Panc1 (cell line): ENCODE measurements at regions not wholly inside any gene's neighbourhood (a gene's known extent, or its start where the extent isn't known, plus 50 kb on each side); places are given as distances from the start of the nearest gene placed in this dataset.
"Not testable (repeated sequence)": the region's sequence is repeated elsewhere in the genome, so short reads cannot be mapped to it uniquely, and the experiment has no call there.

Experiments used
- ATAC-seq: fragments of 200-7000 bp; cut with Tn5 transposase; 2 replicates; pipeline ENCODE4 v1.9.1; 2020; ENCODE audit warnings: mild to moderate bottlenecking, moderate library complexity
- BruUV-seq: library from RNA; stranded (reverse); fragments of 400-500 nt; replicated peaks from 2 replicates; lab custom pipeline; 2021; lab: Mats Ljungman, UMichigan
- CTCF ChIA-PET: fragments of 300-600 bp; sonication (Branson Sonifier 250); formaldehyde crosslinking; loops from one replicate; lab custom pipeline; 2022; ENCODE audit warnings: antibody characterized with exemption; lab: Charles Lee
- POLR2A ChIA-PET: fragments of 300-600 bp; sonication (Branson Sonifier 250); formaldehyde crosslinking; loops from one replicate; lab custom pipeline; 2022; ENCODE audit warnings: antibody characterized with exemption; lab: Charles Lee
- DNase-seq: peaks from one replicate; pipeline ENCODE4 v3.0.0-alpha.2; 2010; ENCODE audit warnings: low read depth, low spot score
- H3K27ac ChIP-seq: 2 replicates; pipeline ENCODE4 v1.5.1; 2011; ENCODE audit warnings: mild to moderate bottlenecking, low read length, inconsistent platforms
- H3K27me3 ChIP-seq: fragments of 200-500 bp; sonication (Bioruptor generic); 2 replicates; pipeline ENCODE4 v1.6.0; 2014; ENCODE audit warnings: low read length, inconsistent platforms; ENCODE audit not compliant: control insufficient read depth, insufficient read depth
- H3K36me3 ChIP-seq: fragments of 200-500 bp; sonication (Bioruptor generic); 2 replicates; pipeline ENCODE4 v1.5.1; 2014; ENCODE audit warnings: inconsistent platforms, mild to moderate bottlenecking, low read length, moderate library complexity; ENCODE audit not compliant: control insufficient read depth, insufficient read depth
- H3K4me1 ChIP-seq: 2 replicates; pipeline ENCODE4 v1.5.1; 2011; ENCODE audit warnings: inconsistent platforms, mild to moderate bottlenecking, low read length, moderate library complexity; ENCODE audit not compliant: control insufficient read depth, insufficient read depth
- H3K4me3 ChIP-seq, 2 experiments: 2 replicates each; pipeline ENCODE4 v1.5.1; 2011 to 2012; ENCODE audit warnings: low read depth in 2 of 2, low read length in 2 of 2, mild to moderate bottlenecking in 2 of 2, inconsistent platforms in 1 of 2, moderate library complexity in 1 of 2
- H3K9me3 ChIP-seq: fragments of 200-500 bp; sonication (Bioruptor generic); 2 replicates; pipeline ENCODE4 v1.5.1; 2014; ENCODE audit warnings: low read depth, mild to moderate bottlenecking, inconsistent platforms, low read length, moderate library complexity; ENCODE audit not compliant: control insufficient read depth, insufficient read depth
- in situ Hi-C: cut with HindIII; loops from 2 replicates; pipeline ENCODE4 v1.10.0; 2016; ENCODE audit warnings: low sequenced_read_pairs, low pct_unique_long_range_greater_than_20kb
- intact Hi-C: fragments of 100-400 bp; cut with micrococcal nuclease; formaldehyde crosslinking; loops from one replicate; pipeline ENCODE4 v1.10.0; 2022; ENCODE audit not compliant: unreplicated experiment

GRCh38 chr16:16448423-16448822 lies 69.5 kb downstream of the NPIPA7 start:
- DNase-seq, H3K27me3 ChIP-seq, H3K36me3 ChIP-seq, ATAC-seq, H3K4me3 ChIP-seq, CTCF ChIA-PET, H3K4me1 ChIP-seq, BruUV-seq, POLR2A ChIA-PET, H3K27ac ChIP-seq, H3K9me3 ChIP-seq, intact Hi-C loops, in situ Hi-C loops: not testable (repeated sequence)

- intact Hi-C loops, DNase-seq, H3K36me3 ChIP-seq, H3K4me1 ChIP-seq, H3K4me3 ChIP-seq, H3K27me3 ChIP-seq, H3K9me3 ChIP-seq, CTCF ChIA-PET, in situ Hi-C loops, H3K27ac ChIP-seq, POLR2A ChIA-PET, BruUV-seq, ATAC-seq: not testable (repeated sequence)
These were observed 70.8 kb downstream of the NPIPA7 start for GRCh38 chr16:16449712-16450237.

DNA sequence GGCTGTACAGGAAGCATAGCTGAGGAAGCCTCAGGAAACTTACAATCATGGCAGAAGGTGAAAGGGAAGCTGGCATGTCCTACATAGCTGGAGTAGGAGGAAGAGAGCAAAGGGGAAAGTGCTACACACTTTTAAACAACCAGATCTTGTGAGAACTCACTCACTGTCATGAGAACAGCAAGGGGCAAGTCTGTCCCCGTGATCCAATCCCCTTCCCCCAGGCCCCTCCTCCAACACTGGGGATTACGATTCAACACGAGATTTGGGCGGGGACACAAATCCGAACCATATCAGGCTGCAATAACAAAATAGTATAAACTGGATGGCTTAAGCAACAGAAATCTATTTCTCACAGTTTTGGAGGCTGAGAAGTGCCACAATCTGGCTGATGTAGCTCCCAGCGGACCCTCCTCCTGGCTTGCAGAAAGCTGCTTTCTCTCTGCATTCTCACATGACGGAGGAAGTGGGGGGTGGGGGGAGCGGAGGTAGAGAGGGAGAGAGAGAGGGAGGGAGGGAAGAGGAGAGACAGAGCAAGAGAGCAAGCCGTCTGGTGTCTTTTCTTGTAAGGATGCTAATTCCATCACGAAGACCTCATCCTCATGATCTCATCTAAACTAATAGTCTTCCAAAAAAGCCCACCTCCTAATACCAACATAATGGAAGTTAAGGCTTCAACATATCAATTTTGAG lies 72.9 kb downstream of the NPIPA7 start:
- H3K36me3 ChIP-seq, POLR2A ChIA-PET, CTCF ChIA-PET, ATAC-seq, DNase-seq, BruUV-seq, H3K4me3 ChIP-seq, H3K4me1 ChIP-seq, intact Hi-C loops, H3K27me3 ChIP-seq, H3K9me3 ChIP-seq, H3K27ac ChIP-seq, in situ Hi-C loops: not testable (repeated sequence)

GRCh38 chr16:16458579-16458978 lies 79.6 kb downstream of the NPIPA7 start:
- H3K4me3 ChIP-seq, DNase-seq, POLR2A ChIA-PET, CTCF ChIA-PET, H3K9me3 ChIP-seq, BruUV-seq, H3K36me3 ChIP-seq, H3K4me1 ChIP-seq, in situ Hi-C loops, ATAC-seq, H3K27me3 ChIP-seq, intact Hi-C loops, H3K27ac ChIP-seq: not testable (repeated sequence)

- H3K27me3 ChIP-seq, BruUV-seq, DNase-seq, intact Hi-C loops, H3K36me3 ChIP-seq, H3K4me3 ChIP-seq, H3K4me1 ChIP-seq, CTCF ChIA-PET, in situ Hi-C loops, ATAC-seq, H3K9me3 ChIP-seq, POLR2A ChIA-PET, H3K27ac ChIP-seq: not testable (repeated sequence)
These were observed 84.9 kb downstream of the NPIPA7 start for GRCh38 chr16:16463792-16464191.

DNA sequence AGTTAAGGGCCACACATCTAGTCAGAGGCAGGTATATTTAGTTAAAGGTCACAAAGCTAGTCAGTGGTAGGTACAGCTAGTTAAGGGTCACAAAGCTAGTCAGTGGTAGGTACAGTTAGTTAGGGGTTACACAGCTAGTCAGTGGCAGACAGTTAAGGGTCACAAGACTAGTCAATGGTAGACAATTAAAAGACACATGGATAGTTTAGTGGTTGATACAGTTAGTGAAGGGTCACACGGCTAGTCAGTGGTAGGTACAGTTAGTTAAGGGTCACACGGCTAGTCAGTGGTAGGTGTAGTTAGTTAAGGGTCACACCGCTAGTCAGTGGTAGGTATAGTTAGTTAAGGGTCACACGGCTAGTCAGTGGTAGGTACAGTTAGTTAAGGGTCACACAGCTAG lies 110.0 kb downstream of the NPIPA7 start:
- H3K27ac ChIP-seq, H3K4me3 ChIP-seq, BruUV-seq, H3K27me3 ChIP-seq, intact Hi-C loops, CTCF ChIA-PET, H3K4me1 ChIP-seq, in situ Hi-C loops, ATAC-seq, H3K36me3 ChIP-seq, DNase-seq, H3K9me3 ChIP-seq, POLR2A ChIA-PET: not testable (repeated sequence)

DNA sequence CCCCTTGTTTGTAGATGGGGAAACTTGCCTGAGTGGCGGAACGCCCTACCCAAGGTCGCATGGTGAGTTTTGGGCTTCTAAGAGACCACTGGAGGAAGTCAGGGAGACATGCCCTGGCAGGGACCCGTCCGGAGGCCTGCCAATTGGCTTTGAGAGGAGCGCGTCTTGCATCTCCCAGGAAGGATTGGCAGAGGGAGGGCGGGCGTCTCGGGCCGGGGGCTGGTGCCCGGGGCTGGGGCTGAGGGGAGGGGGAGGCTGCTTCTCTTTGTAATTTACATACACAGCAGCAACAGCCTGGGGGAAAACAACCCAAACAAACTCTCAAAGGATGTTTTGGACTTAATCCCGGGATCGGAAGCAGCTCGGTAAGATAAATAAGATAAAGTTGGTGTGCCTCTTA lies 110.5 kb downstream of the NPIPA7 start:
- intact Hi-C loops, DNase-seq, H3K27me3 ChIP-seq, POLR2A ChIA-PET, CTCF ChIA-PET, H3K9me3 ChIP-seq, H3K36me3 ChIP-seq, in situ Hi-C loops, ATAC-seq, H3K27ac ChIP-seq, H3K4me3 ChIP-seq, H3K4me1 ChIP-seq, BruUV-seq: not testable (repeated sequence)
